ENCODE measurements at regions not wholly inside any gene's neighbourhood (a gene's known extent, or its start where the extent isn't known, plus 50 kb on each side); places are given as distances from the start of the nearest gene placed in this dataset.

GRCh38 chr10:75292794-75293445 lies 57.2 kb upstream of the COMTD1 start:
- Histone ChIP-seq H4K5ac (ENCODE audit: insufficient read length, low read depth, low read length) (no peak overlapping the region), H4K20me1 (replicated peaks in 1 of 2; ENCODE audit: control insufficient read depth in 1 of 2, insufficient read depth in 2 of 2, low read length in 2 of 2) (no peaks in the 10 kb centered on the region), H3K4me1 (replicated peaks in 1 of 4; ENCODE audit: control insufficient read depth in 3 of 4, insufficient read depth in 4 of 4, low read length in 3 of 4) (no peaks in the 10 kb centered on the region), H3K79me2 (ENCODE audit: control insufficient read depth in 1 of 2, insufficient read depth in 2 of 2, low read length in 2 of 2) (no peaks in the 10 kb centered on the region), H4K91ac (replicated peaks; ENCODE audit: insufficient read length, low read length) (no peak overlapping the region), H3K27ac (ENCODE audit: low read depth, low read length) (no peak overlapping the region), H3K4me2 (ENCODE audit: insufficient read depth in 1 of 2, low read depth in 2 of 2, low read length in 2 of 2) (no peak overlapping the region), H3K56ac (replicated peaks; ENCODE audit: insufficient read length, low read depth, low read length) (no peak overlapping the region), H3K27me3 (replicated peaks in 1 of 4; ENCODE audit: control insufficient read depth in 3 of 4, extremely low read depth in 1 of 4, insufficient read depth in 3 of 4, low read length in 3 of 4) (peaks cover 5 to 36% (median 27%) of the 10 kb centered on the region in 4 experiments), H3K79me1 (ENCODE audit: low read depth, low read length) (no peaks in the 10 kb centered on the region), H2BK20ac (ENCODE audit: low read length) (no peak overlapping the region), H3K23ac (ENCODE audit: insufficient read length) (no peak overlapping the region), H2BK12ac (ENCODE audit: low read depth, low read length) (no peak overlapping the region), H3K9me3 (ENCODE audit: insufficient read depth in 2 of 2, low read depth in 1 of 2, low read length in 1 of 2) (no peaks in the 10 kb centered on the region), H3K36me3 (ENCODE audit: control insufficient read depth in 2 of 4, insufficient read depth in 4 of 4, low read length in 3 of 4) (no peaks in the 10 kb centered on the region), H2BK15ac (ENCODE audit: low read length) (no peak overlapping the region), H2AFZ (ENCODE audit: low read length) (no peak overlapping the region), H2AK5ac (ENCODE audit: low read depth, low read length) (no peak overlapping the region), H2BK5ac (ENCODE audit: low read depth, low read length) (no peak overlapping the region), H3K14ac (ENCODE audit: insufficient read length) (no peak overlapping the region), H3K4ac (replicated peaks; ENCODE audit: insufficient read length, low read depth, low read length) (no peak overlapping the region), H3K23me2 (ENCODE audit: low read depth, low read length) (peaks cover 5% of the 10 kb centered on the region), H3K9ac (replicated peaks in 1 of 4; ENCODE audit: extremely low read depth in 1 of 4, low read depth in 3 of 4, low read length in 3 of 4) (no peak overlapping the region), H2BK120ac (replicated peaks; ENCODE audit: low read depth, low read length) (no peak overlapping the region), H4K8ac (ENCODE audit: extremely low read depth, insufficient read depth, low read length) (no peak overlapping the region), H3K18ac (ENCODE audit: extremely low read depth, low read length) (no peak overlapping the region), H3K4me3 (ENCODE audit: extremely low read depth in 1 of 4, insufficient read depth in 2 of 4, low read depth in 3 of 4, low read length in 4 of 4) (no peak overlapping the region)
- no peak for FAIRE-seq
- no peak for DNase-seq (ENCODE audit: low read depth in 1 of 2, low spot score in 2 of 2)
- WGBS, 2 experiments (ENCODE audit: extremely low coverage in 1 of 2, insufficient coverage in 1 of 2, insufficient read length in 1 of 2, insufficient replicate concordance in 2 of 2, low coverage in 1 of 2, low lambda C conversion rate in 2 of 2, missing lambda C conversion rate in 1 of 2) = 87% methylated on average over 10 of the region's 10 CpGs; no CpG with 5 or more reads in 1 of the 2 experiments
- ChIA-PET CTCF (ENCODE audit: partially characterized antibody) (interaction anchor here (0.6 to 2.0 kb wide), 8 partner anchors 9 to 63 kb away, joined by 3 to 5 read pairs (median 3); no protein-coding TSS in a partner anchor), POLR2A (ENCODE audit: partially characterized antibody) (no interaction called here)
- TF ChIP-seq BRCA1 (IDR thresholded peaks at IDR 0.05; ENCODE audit: low read depth, low read length) (no peak), TAF7 (optimal IDR thresholded peaks at IDR 0.05; ENCODE audit: borderline replicate concordance, low read depth, low read length) (no peak), FOSL1 (IDR thresholded peaks at IDR 0.05; ENCODE audit: insufficient read depth, low read depth, low read length) (no peak), GABPA (IDR thresholded peaks at IDR 0.05; ENCODE audit: borderline replicate concordance, insufficient read depth, low read length) (no peak), NRF1 (IDR thresholded peaks at IDR 0.05; ENCODE audit: low read depth, low read length) (no peak), BCL11A (IDR thresholded peaks at IDR 0.05; ENCODE audit: low read depth in 2 of 2, low read length in 2 of 2) (no peak), CHD1 (IDR thresholded peaks at IDR 0.05; ENCODE audit: low read depth, low read length) (no peak), RAD21 (IDR thresholded peaks at IDR 0.05 in 1 of 2, conservative IDR thresholded peaks at IDR 0.05 in 1 of 2; ENCODE audit: low read depth in 2 of 2, low read length in 2 of 2) (no peak), SIN3A (conservative IDR thresholded peaks at IDR 0.05 in 1 of 2, IDR thresholded peaks at IDR 0.05 in 1 of 2; ENCODE audit: low read depth in 1 of 2, low read length in 2 of 2) (no peak), RNF2 (IDR thresholded peaks at IDR 0.05; ENCODE audit: borderline replicate concordance, low read depth, low read length, missing control alignments, poor library complexity, severe bottlenecking) (no peak)
